NCI-H2196 treated with DMSO at 0.1 percent for 48 hours (cell line): ENCODE measurements at regions not wholly inside any gene's neighbourhood (a gene's known extent, or its start where the extent isn't known, plus 50 kb on each side); places are given as distances from the start of the nearest gene placed in this dataset.
"Not testable (repeated sequence)": the region's sequence is repeated elsewhere in the genome, so short reads cannot be mapped to it uniquely, and the experiment has no call there.

Experiments used
- DNase-seq: peaks from one replicate; lab custom pipeline; 2025; ENCODE audit not compliant: unreplicated experiment; lab: John Stamatoyannopoulos, UW

DNA sequence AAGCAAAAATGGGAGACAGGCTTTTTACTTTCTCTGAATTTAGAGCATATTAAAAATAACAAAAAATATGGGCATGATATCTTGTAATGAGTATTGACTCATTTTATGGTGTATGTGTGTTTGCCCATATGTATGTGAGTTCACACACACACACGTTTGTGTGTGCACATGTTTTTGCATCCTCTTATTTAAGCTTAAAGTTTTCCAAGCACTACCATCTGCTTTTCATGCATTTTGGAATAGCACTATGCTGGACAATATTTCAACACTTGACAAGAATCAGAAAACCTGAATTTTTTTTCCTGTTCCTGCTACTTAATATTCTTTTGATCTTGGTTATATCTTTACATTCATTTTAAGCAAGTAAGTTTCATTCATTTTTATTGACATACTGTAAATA is 872.7 kb downstream of the OTOL1 start:
- DNase-seq: no peak

DNA sequence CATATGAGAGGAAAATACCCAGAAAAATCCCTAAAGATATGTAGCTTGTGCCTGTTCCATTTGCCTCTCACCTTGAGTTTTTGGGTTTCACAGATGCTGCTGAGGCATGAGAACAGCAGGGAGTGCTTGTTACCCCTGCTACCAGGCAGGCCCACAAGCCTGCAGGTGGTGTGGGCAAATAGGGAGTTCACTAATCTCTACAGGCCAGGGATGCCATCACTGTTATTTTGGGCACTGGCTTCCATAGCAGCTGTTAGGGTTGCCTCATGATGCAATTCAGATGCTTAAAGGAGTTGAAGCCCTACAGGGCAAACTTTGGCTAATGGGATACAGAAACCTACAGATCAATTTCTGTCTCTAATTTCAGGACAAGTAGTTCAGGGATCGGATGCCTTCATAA is 873.5 kb downstream of the OTOL1 start:
- DNase-seq: no peak

DNA sequence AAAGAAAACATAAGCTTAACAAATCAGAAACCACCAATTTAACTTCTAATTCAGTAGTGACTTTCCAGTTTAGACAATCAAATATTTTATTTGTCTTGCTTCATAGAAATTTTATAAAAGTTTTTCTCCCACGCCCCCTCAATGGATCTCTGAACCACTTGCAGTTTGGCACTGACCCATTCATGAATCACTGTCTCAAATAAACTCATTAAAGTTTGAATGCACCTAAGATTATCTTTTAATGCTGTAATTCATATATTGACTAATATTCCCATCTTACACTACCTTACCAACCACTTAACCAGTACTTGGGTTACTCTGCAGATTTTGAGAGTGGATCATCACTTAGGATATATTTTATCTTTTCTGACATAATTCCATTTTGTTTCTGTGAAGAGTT is 880.2 kb downstream of the OTOL1 start:
- no peak for DNase-seq

GRCh38 chr3:162377608-162378007 is 881.0 kb downstream of the OTOL1 start:
- DNase-seq: no peak

DNA sequence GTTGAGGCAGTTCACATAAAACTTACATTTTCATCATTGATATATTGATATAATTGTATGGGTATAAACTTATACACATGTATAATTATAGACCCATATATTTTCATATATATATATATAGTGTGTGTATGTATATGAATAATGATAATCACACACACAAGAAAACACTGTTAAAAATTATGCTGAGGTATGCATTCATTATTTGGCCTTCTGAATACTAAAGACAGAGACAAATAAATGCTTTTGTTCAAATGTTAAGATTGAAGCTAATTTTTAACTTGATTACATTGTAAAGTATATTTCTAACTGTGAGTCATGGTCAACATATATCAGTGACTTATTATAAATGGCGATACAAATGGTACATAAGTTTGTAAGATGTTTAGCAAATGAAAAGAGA is 888.8 kb downstream of the OTOL1 start:
- DNase-seq: no peak

GRCh38 chr3:162390891-162391290 is 894.3 kb downstream of the OTOL1 start:
- no peak for DNase-seq

GRCh38 chr3:162391301-162391700 is 894.7 kb downstream of the OTOL1 start:
- no peak for DNase-seq

- no peak for DNase-seq
Measured at GRCh38 chr3:162395496-162395895, 898.9 kb downstream of the OTOL1 start.

DNA sequence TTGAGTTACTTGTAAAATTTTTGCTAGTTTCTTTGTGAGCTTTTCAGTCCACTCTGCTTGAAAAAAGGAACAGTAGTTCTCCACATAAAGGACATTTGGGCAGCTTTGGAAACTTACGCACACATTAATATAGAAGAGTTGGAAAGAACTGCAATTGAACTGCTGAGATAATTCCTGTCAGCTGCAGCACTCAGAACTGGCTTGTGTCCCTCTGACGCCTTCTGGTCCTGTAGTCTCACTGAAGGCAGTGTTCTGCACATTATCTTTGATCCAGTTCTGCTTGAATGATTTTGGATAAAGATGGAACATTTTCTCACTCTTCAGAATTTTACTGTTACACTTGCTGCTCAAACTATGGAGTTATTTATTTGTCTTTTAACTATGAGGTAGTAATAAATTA is 901.9 kb downstream of the OTOL1 start:
- DNase-seq: no peak

GRCh38 chr3:162400697-162401096 is 904.1 kb downstream of the OTOL1 start:
- no peak for DNase-seq

DNA sequence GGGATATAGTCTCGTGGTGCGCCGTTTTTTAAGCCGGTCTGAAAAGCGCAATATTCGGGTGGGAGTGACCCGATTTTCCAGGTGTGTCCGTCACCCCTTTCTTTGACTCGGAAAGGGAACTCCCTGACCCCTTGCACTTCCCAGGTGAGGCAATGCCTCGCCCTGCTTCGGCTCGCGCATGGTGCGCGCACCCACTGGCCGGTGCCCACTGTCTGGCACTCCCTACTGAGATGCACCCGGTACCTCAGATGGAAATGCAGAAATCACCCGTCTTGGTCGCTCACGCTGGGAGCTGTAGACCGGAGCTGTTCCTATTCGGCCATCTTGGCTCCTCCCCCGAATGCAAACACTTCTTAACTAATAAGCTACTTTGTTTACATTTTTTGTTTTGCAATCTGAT is 914.9 kb downstream of the OTOL1 start:
- not testable (repeated sequence) for DNase-seq

- DNase-seq: no peak
Measured at GRCh38 chr3:162421721-162422120, 925.1 kb downstream of the OTOL1 start.

DNA sequence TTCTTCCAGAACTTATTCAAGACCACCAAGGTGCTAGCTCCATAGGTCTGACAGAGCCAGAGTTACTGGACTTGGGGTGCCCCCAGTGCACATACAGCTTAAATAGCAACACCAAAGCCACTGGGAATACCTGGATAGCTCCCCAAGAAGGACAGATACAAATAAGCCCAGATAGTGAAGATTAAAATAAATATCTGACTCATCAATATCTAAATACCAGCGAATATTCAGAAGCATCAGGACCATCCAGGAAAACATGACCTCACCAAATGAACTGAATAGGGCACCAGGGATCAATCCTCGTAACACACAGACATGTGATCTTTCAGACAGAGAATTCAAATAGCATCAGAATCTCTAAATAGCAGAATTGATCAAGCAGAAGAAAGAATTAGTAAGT is 931.6 kb downstream of the OTOL1 start:
- DNase-seq: no peak

GRCh38 chr3:162435750-162436149 is 939.1 kb downstream of the OTOL1 start:
- DNase-seq: no peak

- no peak for DNase-seq
Measured at GRCh38 chr3:162436826-162437225, 940.2 kb downstream of the OTOL1 start.

DNA sequence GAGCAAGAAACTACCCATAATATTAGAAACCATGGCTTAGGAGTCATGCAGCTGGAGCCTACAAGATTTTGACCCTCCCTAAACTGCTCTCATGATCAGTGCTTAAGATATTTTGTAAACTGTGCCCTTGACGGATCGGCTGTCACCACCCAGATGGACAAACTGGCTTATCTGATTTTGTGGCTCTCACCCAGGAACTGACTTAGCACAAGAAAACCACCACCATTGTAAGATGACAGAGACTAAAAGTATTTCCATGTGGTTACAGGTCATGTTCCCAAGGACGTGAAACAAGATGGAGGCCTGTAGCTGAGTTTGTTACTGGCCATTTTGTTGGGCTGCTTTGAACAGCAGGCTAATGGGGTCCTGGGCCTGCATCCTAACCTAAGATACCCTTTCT is 940.9 kb downstream of the OTOL1 start:
- no peak for DNase-seq

GRCh38 chr3:162441716-162442115 is 945.1 kb downstream of the OTOL1 start:
- no peak for DNase-seq

DNA sequence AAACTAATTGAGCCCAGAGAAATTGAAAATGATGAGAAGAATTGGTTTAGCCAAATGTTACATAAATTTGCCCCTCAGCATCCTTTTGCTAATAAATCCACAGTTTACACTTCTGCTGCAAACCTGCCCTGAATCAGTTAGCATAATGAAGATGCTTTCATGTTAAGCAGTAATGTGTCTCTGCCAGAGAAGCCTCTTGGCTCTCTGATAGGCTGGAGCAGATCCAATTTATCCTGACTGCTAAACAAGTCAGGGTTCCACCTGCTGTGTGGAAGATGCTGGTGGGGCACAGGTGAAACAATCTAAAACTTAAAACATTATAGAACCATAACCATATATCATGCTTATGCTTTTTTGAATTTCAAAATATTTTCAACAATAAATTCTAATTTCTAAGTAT is 946.8 kb downstream of the OTOL1 start:
- DNase-seq: no peak

- DNase-seq: no peak
Measured at GRCh38 chr3:162468791-162469190, 972.2 kb downstream of the OTOL1 start.

- no peak for DNase-seq
Measured at GRCh38 chr3:162487138-162487537, 990.5 kb downstream of the OTOL1 start.

GRCh38 chr3:162489853-162490252 is 993.2 kb downstream of the OTOL1 start:
- DNase-seq: no peak

DNA sequence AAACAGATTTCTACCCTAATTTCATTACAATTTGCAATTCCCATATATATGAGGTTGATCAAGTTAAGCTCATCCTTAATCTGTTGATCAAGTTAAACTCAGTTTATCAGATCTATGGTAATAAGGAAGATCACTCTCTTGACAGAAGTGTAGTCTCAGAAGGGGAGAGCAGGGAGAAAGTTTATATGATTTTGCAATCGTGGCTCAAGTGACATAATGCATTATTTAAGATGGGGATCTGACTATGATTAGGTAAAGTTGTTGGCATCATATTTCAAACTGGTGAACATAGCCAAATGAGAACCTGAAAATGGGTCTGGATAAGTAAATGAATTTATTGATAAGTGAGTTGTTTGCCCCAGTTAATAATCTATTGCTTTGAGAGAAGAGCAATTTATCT is 995.3 kb downstream of the OTOL1 start:
- no peak for DNase-seq

GRCh38 chr3:162492446-162493081 is 996.0 kb downstream of the OTOL1 start:
- no peak for DNase-seq

- no peak for DNase-seq
Measured at GRCh38 chr3:162498626-162499025, 1002.0 kb downstream of the OTOL1 start.
